Naive thymus-derived CD8-positive, alpha-beta T cell (primary cell): ENCODE measurements at regions not wholly inside any gene's neighbourhood (a gene's known extent, or its start where the extent isn't known, plus 50 kb on each side); places are given as distances from the start of the nearest gene placed in this dataset.
"Not testable (repeated sequence)": the region's sequence is repeated elsewhere in the genome, so short reads cannot be mapped to it uniquely, and the experiment has no call there.

Source experiments
- ATAC-seq, 2 donors: fragments of 150-1000 bp; cut with Tn5 transposase in 1 of 2; sonication (Bioruptor Pico), chemical (Tn5 transposase) in 1 of 2; 1 replicate in 1 of 2; 2 replicates in 1 of 2; pipeline ENCODE4 v1.10.0; 2021; ENCODE audit warnings: mild to moderate bottlenecking in 2 of 2, moderate library complexity in 2 of 2
- POLR2A ChIA-PET: fragments of 350-600 bp; sonication (Branson Sonifier 250); formaldehyde crosslinking; loops from one replicate; lab custom pipeline; 2021; ENCODE audit warnings: antibody characterized with exemption; lab: Charles Lee
- DNase-seq, 10 donors: peaks; one replicate each; pipeline versions ENCODE4 v3.0.0 to v3.0.0-alpha.2; 2020 to 2022
- H3K27ac Mint-ChIP-seq, 10 donors: one replicate each; pipeline ENCODE4 v1.8.0; 2020 to 2022; ENCODE audit warnings: mild to moderate bottlenecking in 10 of 10, mixed read lengths in 10 of 10, moderate library complexity in 4 of 10, inconsistent platforms in 1 of 10
- H3K27me3 Mint-ChIP-seq, 5 donors: one replicate each; pipeline ENCODE4 v1.8.0; 2021 to 2022; ENCODE audit warnings: mixed read lengths in 5 of 5
- H3K36me3 Mint-ChIP-seq, 3 donors: one replicate each; pipeline ENCODE4 v1.8.0; 2020 to 2022; ENCODE audit warnings: mixed read lengths in 3 of 3, mild to moderate bottlenecking in 2 of 3, inconsistent platforms in 1 of 3
- H3K4me1 Mint-ChIP-seq, 4 donors: one replicate each; pipeline ENCODE4 v1.8.0; 2021 to 2022; ENCODE audit warnings: mixed read lengths in 4 of 4
- H3K4me3 Mint-ChIP-seq, 10 donors: one replicate each; pipeline ENCODE4 v1.8.0; 2020 to 2022; ENCODE audit warnings: mild to moderate bottlenecking in 10 of 10, mixed read lengths in 10 of 10, moderate library complexity in 6 of 10, inconsistent platforms in 1 of 10
- H3K9me3 Mint-ChIP-seq, 9 donors: one replicate each; pipeline ENCODE4 v1.8.0; 2020 to 2022; ENCODE audit warnings: mixed read lengths in 9 of 9, mild to moderate bottlenecking in 3 of 9, inconsistent platforms in 1 of 9, moderate library complexity in 1 of 9

GRCh38 chr15:100766243-100767000, 113.2 kb upstream of the ALDH1A3 start:
- H3K36me3 Mint-ChIP-seq: no peaks in the 10 kb centered on the region
- DNase-seq (no peak), ATAC-seq (no peak)
- H3K27me3 Mint-ChIP-seq: peaks cover 3 to 27% (median 16%) of the 10 kb centered on the region in 5 donors
- no peak overlapping the region for H3K4me3 Mint-ChIP-seq
- H3K4me1 Mint-ChIP-seq: peaks cover 0 to 5% (median 3%) of the 10 kb centered on the region in 4 donors
- POLR2A ChIA-PET: no interaction called here
- no peaks in the 10 kb centered on the region for H3K9me3 Mint-ChIP-seq
- peak overlapping the region in 1 of 10 donors; percentile 54 for H3K27ac Mint-ChIP-seq

GRCh38 chr15:100767001-100767825, 112.4 kb upstream of the ALDH1A3 start:
- DNase-seq (no peak), ATAC-seq (no peak)
- H3K27ac Mint-ChIP-seq: no peak overlapping the region
- H3K4me3 Mint-ChIP-seq: no peak overlapping the region
- peaks cover 0 to 5% (median 3%) of the 10 kb centered on the region in 4 donors for H3K4me1 Mint-ChIP-seq
- no peaks in the 10 kb centered on the region for H3K36me3 Mint-ChIP-seq
- POLR2A ChIA-PET: no interaction called here
- H3K27me3 Mint-ChIP-seq: peaks cover 0 to 24% (median 9%) of the 10 kb centered on the region in 5 donors
- H3K9me3 Mint-ChIP-seq: no peaks in the 10 kb centered on the region

- peaks cover 0 to 24% (median 9%) of the 10 kb centered on the region in 5 donors for H3K27me3 Mint-ChIP-seq
- POLR2A ChIA-PET: no interaction called here
- no peak overlapping the region for H3K27ac Mint-ChIP-seq
- peaks cover 0 to 2% (median 0%) of the 10 kb centered on the region in 9 donors for H3K9me3 Mint-ChIP-seq
- no peaks in the 10 kb centered on the region for H3K36me3 Mint-ChIP-seq
- DNase-seq: no peak
- no peak overlapping the region for H3K4me3 Mint-ChIP-seq
- ATAC-seq: no peak
- H3K4me1 Mint-ChIP-seq: peaks cover 0 to 5% (median 3%) of the 10 kb centered on the region in 4 donors
Measured at GRCh38 chr15:100768501-100768931, 111.1 kb upstream of the ALDH1A3 start.

GRCh38 chr15:100769043-100769974, 110.3 kb upstream of the ALDH1A3 start:
- no peak for DNase-seq
- POLR2A ChIA-PET: no interaction called here

GRCh38 chr15:100769975-100770340, 109.7 kb upstream of the ALDH1A3 start:
- peaks cover 0 to 5% (median 3%) of the 10 kb centered on the region in 4 donors for H3K4me1 Mint-ChIP-seq
- H3K27me3 Mint-ChIP-seq: peaks cover 0 to 24% (median 9%) of the 10 kb centered on the region in 5 donors
- POLR2A ChIA-PET: no interaction called here
- H3K27ac Mint-ChIP-seq: peak overlapping the region in 1 of 10 donors; percentile 81
- H3K4me3 Mint-ChIP-seq: no peak overlapping the region
- H3K9me3 Mint-ChIP-seq: peaks cover 0 to 2% (median 0%) of the 10 kb centered on the region in 9 donors
- no peaks in the 10 kb centered on the region for H3K36me3 Mint-ChIP-seq
- no peak for ATAC-seq
- no peak for DNase-seq

More at GRCh38 chr15:100769043-100769974, 110.3 kb upstream of the ALDH1A3 start:
- H3K36me3 Mint-ChIP-seq: no peaks in the 10 kb centered on the region
- no peak for ATAC-seq
- no peak overlapping the region for H3K4me3 Mint-ChIP-seq
- H3K9me3 Mint-ChIP-seq: peaks cover 0 to 2% (median 0%) of the 10 kb centered on the region in 9 donors
- H3K4me1 Mint-ChIP-seq: peaks cover 0 to 5% (median 3%) of the 10 kb centered on the region in 4 donors
- H3K27ac Mint-ChIP-seq: no peak overlapping the region
- peaks cover 0 to 24% (median 9%) of the 10 kb centered on the region in 5 donors for H3K27me3 Mint-ChIP-seq

GRCh38 chr15:100770661-100771584, 108.7 kb upstream of the ALDH1A3 start:
- no peak for ATAC-seq
- H3K4me3 Mint-ChIP-seq: no peak overlapping the region
- H3K27ac Mint-ChIP-seq: no peak overlapping the region
- H3K27me3 Mint-ChIP-seq: peaks cover 0 to 24% (median 9%) of the 10 kb centered on the region in 5 donors
- H3K4me1 Mint-ChIP-seq: peaks cover 0 to 5% (median 3%) of the 10 kb centered on the region in 4 donors
- no peak for DNase-seq
- no peaks in the 10 kb centered on the region for H3K36me3 Mint-ChIP-seq
- POLR2A ChIA-PET: no interaction called here
- peaks cover 0 to 10% (median 0%) of the 10 kb centered on the region in 9 donors for H3K9me3 Mint-ChIP-seq

GRCh38 chr15:100771746-100772145, 107.9 kb upstream of the ALDH1A3 start:
- Mint-ChIP-seq H3K36me3 (no peaks in the 10 kb centered on the region), H3K4me3 (no peak overlapping the region), H3K4me1 (no peaks in the 10 kb centered on the region), H3K27me3 (peaks cover 3 to 22% (median 4%) of the 10 kb centered on the region in 5 donors), H3K27ac (no peak overlapping the region), H3K9me3 (peaks cover 0 to 13% (median 0%) of the 10 kb centered on the region in 9 donors)
- POLR2A ChIA-PET: no interaction called here
- ATAC-seq: no peak
- no peak for DNase-seq

GRCh38 chr15:100772478-100772877, 107.2 kb upstream of the ALDH1A3 start:
- no peaks in the 10 kb centered on the region for H3K36me3 Mint-ChIP-seq
- peaks cover 0 to 13% (median 0%) of the 10 kb centered on the region in 9 donors for H3K9me3 Mint-ChIP-seq
- DNase-seq (no peak), ATAC-seq (no peak)
- no peak overlapping the region for H3K27ac Mint-ChIP-seq
- POLR2A ChIA-PET: no interaction called here
- no peaks in the 10 kb centered on the region for H3K4me1 Mint-ChIP-seq
- H3K27me3 Mint-ChIP-seq: peaks cover 3 to 18% (median 4%) of the 10 kb centered on the region in 5 donors
- H3K4me3 Mint-ChIP-seq: no peak overlapping the region

- DNase-seq (no peak), ATAC-seq (no peak)
- H3K4me1 Mint-ChIP-seq: no peaks in the 10 kb centered on the region
- H3K36me3 Mint-ChIP-seq: no peaks in the 10 kb centered on the region
- POLR2A ChIA-PET: no interaction called here
- no peak overlapping the region for H3K4me3 Mint-ChIP-seq
- peaks cover 0 to 13% (median 0%) of the 10 kb centered on the region in 9 donors for H3K9me3 Mint-ChIP-seq
- H3K27me3 Mint-ChIP-seq: peaks cover 3 to 19% (median 7%) of the 10 kb centered on the region in 5 donors
- H3K27ac Mint-ChIP-seq: no peak overlapping the region
Measured at GRCh38 chr15:100772892-100773520, 106.6 kb upstream of the ALDH1A3 start.

GRCh38 chr15:100774044-100774443, 105.6 kb upstream of the ALDH1A3 start:
- H3K4me1 Mint-ChIP-seq, ATAC-seq, DNase-seq, H3K4me3 Mint-ChIP-seq, H3K27ac Mint-ChIP-seq, H3K36me3 Mint-ChIP-seq, POLR2A ChIA-PET: not testable (repeated sequence)
- Mint-ChIP-seq H3K9me3 (peaks cover 0 to 13% (median 0%) of the 10 kb centered on the region in 9 donors), H3K27me3 (peaks cover 3 to 22% (median 10%) of the 10 kb centered on the region in 5 donors)

- Mint-ChIP-seq H3K4me1 (no peaks in the 10 kb centered on the region), H3K4me3 (no peak overlapping the region), H3K27ac (peak overlapping the region in 1 of 10 donors; percentile 4), H3K9me3 (peaks cover 0 to 13% (median 0%) of the 10 kb centered on the region in 9 donors), H3K27me3 (peaks cover 5 to 26% (median 10%) of the 10 kb centered on the region in 5 donors), H3K36me3 (no peaks in the 10 kb centered on the region)
- DNase-seq: no peak
- no peak for ATAC-seq
- POLR2A ChIA-PET: no interaction called here
Measured at GRCh38 chr15:100775581-100776185, 103.9 kb upstream of the ALDH1A3 start.
